Esophagus muscularis mucosa (tissue), 4 donors: ENCODE measurements at regions not wholly inside any gene's neighbourhood (a gene's known extent, or its start where the extent isn't known, plus 50 kb on each side); places are given as distances from the start of the nearest gene placed in this dataset.

Experiments used
- CTCF ChIP-seq, 3 experiments: fragments of 200-600 bp in 2 of 3; fragments of 450-650 bp in 1 of 3; sonication (generic) in 2 of 3; IDR thresholded peaks; one replicate each; pipeline ENCODE4 v1.5.1; 2017 to 2019; ENCODE audit warnings: antibody characterized with exemption in 3 of 3, mild to moderate bottlenecking in 2 of 3, moderate library complexity in 1 of 3
- EP300 ChIP-seq: sonication (generic); formaldehyde crosslinking; IDR thresholded peaks from one replicate; pipeline ENCODE4 v1.6.1; 2017; ENCODE audit warnings: antibody characterized with exemption
- POLR2AphosphoS5 ChIP-seq, 2 donors: sonication (generic); formaldehyde crosslinking; IDR thresholded peaks; one replicate each; pipeline ENCODE4 v1.6.1; 2017; ENCODE audit warnings: antibody characterized with exemption in 2 of 2

- no peak for TF ChIP-seq CTCF (IDR thresholded peaks at IDR 0.05)
- TF ChIP-seq EP300: no peak
- no peak for TF ChIP-seq POLR2AphosphoS5 (IDR thresholded peaks at IDR 0.05)
These were observed 610.0 kb downstream of the KCNJ3 start for GRCh38 chr2:155308367-155309009.
